ENCODE measurements at regions not wholly inside any gene's neighbourhood (a gene's known extent, or its start where the extent isn't known, plus 50 kb on each side); places are given as distances from the start of the nearest gene placed in this dataset.
"Not testable (repeated sequence)": the region's sequence is repeated elsewhere in the genome, so short reads cannot be mapped to it uniquely, and the experiment has no call there.

DNA sequence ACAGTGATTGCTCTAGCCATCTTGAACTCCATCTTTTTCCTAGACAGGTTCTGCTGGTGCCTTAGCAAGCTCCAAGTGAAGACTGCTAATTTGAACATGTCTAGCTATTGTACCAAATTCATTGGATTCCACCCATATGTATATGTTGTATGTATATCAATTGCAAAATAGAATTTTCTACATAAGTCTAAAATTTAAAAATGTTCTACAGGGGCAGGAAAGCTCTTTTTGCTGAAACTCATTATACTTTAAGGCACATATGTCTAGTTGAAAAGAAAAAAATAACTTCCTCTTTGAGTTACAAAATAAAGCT lies 845.3 kb downstream of the MCTP2 start:
- no peak for DNase-seq (ENCODE audit: low spot score)

DNA sequence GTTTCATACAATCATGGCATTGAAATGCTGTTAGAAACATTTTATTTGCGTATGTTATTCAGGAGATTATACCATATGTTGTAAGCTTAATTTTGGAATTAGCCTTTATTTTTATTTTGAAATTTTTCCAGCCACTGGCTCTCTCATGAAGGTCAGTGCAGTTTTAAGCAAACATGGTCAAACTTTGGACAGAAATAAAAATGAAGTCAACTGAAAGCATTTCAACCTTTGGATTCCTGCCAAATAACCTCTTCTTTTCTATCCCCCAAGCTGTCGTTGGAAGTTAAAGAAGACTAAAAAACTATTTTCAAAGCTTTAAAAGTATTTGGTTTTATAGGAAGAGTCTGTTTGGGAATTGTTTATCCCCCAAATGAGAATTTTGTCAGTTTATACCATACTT lies 846.6 kb downstream of the MCTP2 start:
- DNase-seq (ENCODE audit: low spot score) = no peak

DNA sequence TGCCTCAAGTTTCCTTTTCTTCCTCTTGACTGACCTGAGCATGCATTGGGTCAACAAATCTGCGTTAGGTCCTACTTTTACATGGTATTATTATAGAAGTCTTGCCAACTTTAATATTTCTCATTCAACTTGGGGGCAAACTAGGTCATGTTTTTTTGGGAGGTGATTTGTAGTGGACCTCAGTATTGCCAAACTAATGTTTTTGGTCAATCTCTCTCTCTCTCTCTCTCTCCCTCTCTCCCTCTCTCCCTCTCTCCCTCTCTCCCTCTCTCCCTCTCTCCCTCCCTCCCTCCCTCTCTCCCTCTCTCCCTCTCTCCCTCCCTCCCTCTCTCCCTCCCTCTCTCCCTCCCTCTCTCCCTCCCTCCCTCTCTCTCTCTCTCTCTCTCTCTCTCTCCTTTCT lies 848.9 kb downstream of the MCTP2 start:
- DNase-seq (ENCODE audit: low spot score) = not testable (repeated sequence)

DNA sequence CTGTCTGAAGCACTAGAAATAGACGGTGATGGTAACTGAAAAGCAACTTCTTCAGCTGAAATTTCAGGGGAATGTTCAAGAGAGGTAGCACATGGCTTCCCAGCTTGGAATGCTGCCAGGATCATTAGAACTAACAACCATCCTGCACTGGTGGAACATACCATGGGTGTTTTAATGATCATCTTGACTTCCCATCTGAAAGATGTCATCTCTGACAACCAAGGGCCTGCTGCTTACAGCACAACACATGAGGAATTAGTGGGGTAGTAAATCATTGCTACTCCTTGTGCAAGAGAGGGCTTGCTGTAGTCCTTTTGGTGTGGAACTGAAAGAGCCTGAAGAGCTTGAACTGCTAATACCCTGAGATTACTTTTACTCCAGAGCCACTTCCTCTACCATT lies 853.7 kb downstream of the MCTP2 start:
- DNase-seq (ENCODE audit: low spot score) = no peak

DNA sequence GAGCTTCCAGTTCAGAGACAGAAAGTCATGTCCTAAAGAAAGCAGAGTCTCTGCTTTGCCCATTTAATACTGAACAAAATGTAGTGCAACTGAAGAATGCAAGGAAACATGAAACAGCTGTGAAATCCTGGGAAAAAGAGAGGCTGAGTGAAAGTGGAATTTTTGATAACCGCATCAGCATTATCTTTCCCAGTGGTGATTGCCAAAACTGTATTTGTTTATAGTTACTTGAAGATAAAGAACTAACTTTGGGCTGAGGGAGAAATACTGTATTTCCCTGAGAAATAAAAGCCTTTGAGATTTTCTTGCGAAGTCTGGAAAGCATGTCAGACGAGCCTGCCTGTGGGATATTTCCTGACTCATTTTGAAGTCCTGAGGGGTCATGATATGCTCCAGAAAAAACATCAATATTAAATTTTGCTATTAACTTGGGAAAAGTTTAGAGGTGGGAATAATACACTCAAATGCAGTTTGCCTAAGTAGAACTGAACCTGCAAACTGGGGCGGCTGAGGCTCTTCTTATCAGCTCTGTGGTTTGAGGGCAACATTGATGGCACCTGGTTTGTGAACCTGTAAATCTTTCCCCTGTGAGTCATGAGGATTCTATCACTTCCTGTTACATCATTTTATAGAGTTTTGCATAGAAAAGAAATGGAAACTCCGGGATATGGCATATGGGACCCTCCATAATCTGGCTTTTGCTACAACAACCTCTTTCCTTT lies 855.3 kb downstream of the MCTP2 start:
- DNase-seq (ENCODE audit: low spot score) = no peak

DNA sequence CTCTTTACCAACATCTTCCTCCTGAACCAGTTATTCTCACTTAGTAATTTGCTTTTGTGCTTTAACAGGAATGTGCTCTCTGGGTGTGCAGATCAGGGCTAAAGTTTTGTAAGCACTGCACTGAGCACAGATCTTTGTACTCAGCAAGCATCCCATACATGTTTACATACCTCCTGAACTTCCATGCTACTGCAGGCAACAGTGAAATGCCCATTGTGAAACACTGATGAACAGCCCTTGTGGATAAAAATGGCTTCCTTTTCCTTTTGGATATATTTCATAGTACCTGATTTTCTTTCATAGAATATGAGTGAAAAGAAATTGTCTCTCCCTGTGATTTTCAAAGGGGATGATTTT lies 855.9 kb downstream of the MCTP2 start:
- DNase-seq (ENCODE audit: low spot score) = no peak

DNA sequence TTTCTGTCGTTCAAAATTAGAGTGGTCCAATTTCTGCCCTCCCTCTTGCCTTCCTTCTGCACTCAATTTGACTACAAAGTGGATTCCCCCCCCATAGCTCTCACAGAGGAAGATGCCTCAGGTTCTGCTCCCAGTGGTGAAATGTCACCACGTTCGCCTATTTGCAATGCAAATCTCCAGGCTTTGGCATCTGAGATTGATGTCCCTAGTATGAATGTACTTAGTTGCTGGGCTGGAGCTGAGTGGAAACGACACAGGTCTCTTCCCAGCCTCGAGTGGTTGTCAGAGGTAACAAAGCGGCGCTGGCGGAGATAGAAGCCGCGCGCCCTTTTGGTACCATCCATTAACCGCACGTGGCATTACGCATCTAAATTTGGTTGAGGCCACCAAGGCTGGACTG lies 860.1 kb downstream of the MCTP2 start:
- DNase-seq (ENCODE audit: low spot score) = no peak

DNA sequence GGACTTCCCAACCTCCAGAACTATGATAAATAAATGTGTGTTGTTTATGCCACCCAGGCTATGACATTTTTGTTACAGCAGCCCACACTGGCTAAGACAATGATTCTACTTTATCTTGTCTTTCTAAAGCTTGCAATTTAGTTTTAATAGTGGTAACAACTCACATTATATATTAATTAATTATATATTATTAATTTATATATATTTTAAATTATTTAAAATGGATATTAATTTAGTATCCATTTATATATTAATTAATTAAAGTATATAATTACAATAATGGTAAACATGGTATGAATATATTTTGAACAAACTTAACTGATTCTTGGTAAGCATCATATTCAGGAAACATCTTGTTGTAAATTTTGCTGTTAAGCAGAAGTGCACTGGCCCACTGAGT lies 863.9 kb downstream of the MCTP2 start:
- no peak for DNase-seq (ENCODE audit: low spot score)

DNA sequence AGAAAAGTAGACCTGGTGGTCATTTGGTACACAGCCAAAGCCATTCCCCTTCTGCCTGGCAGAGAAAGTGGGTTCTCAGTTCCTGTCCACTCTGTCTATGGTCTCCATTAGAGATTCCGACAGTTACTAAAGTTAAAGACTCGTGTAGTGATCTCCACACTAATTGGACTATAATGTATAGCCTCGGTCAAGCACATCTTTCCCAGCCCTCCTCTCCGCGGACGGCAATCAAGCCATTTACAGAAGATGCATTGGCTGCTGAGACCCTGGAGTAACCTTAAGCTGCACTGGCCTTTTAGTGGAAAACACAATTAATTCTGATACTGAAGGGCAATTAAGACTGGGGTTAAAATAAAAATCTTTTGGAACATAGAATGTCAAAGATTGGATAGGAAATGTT lies 865.3 kb downstream of the MCTP2 start:
- DNase-seq (ENCODE audit: low spot score) = no peak

DNA sequence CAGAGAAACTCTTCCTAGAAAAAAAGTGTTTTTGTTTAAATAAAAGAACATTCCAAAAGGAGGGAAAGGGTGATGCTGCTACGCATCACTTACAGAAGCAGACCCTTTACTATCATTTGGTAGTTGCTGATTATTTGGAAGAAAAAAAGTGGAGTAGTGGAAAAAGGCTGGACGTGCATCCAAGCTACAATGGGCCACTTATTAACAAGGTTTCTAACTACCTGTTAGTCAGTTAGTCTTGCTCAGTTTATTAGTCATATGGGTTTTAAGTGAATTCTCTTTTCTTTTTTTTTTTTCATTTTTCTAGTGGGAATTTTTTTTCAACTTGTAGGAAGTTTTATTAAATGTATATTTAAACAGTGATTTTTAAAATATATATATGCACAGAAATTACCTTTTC lies 866.0 kb downstream of the MCTP2 start:
- DNase-seq (ENCODE audit: low spot score) = no peak

DNA sequence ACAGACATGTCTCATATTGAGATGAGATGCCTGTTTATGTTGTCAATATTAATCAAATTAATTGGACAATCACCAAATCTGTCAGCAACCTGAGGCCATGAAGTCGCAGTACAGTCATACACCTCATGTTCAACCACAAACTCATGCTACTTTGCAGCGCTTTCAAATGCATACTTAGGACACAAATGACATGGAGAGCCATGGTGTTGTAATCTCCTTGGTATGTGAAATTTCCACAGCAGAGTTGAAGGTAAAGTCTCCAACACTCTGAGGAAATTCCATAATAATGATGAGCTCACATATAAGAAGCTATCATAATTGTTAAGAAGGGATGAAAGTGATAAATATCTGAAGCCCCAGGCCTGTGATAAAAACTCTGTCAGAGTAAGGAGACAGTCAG lies 873.9 kb downstream of the MCTP2 start:
- no peak for DNase-seq (ENCODE audit: low spot score)

DNA sequence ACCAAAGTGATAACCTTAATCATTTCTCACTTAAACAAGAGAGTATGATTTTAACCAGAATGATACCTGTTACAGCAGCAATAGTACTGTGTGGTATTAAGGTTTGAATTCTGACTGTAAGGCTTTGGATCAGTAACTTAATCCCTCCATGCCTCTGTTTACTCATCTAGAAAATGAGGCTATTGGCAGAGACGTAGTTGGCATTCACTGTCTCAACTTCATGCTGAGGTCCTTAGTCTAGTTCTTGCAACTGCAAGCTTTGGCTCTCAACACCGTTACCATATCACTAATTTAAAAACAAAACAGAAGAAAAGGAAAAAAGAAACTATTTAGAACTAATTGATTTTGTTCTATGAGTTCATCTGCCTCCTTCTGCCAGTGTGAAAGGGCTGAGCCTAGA lies 875.4 kb downstream of the MCTP2 start:
- DNase-seq (ENCODE audit: low spot score) = no peak

DNA sequence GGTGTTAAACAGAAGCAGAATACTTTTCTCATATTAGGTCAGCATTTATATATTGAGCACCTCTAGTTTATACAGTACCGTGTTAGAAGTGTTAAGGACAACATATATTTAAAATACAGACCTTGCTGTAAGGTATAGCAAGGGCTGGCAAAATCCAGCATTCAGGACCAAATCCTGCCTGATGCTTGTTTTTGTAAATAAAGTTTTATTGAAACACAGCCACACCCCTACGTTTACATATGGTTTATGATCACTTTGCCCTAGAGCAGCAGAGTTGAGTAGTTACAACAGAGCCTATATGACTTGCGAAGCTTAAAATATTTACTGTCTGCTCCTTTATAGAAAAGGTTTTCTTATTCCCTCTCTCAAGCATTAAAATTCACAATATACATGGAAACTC lies 877.3 kb downstream of the MCTP2 start:
- no peak for DNase-seq (ENCODE audit: low spot score)

DNA sequence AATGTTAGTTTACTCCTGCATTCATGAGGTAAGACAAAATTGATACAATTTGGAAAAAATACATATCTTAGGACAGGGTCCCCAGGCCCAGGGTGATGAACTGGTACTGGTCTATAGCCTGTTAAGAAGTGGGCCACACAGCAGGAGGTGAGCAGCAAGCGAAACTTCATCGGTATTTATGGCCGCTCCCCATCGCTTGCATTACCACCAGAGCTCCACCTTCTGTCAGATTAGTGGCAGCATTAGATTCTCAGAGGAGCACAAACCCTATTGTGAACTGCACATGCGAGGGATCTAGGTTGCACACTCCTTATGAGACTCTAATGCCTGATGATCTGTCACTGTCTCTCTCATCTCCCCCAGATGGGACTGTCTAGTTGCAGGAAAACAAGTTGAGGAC lies 880.6 kb downstream of the MCTP2 start:
- DNase-seq (ENCODE audit: low spot score) = no peak

DNA sequence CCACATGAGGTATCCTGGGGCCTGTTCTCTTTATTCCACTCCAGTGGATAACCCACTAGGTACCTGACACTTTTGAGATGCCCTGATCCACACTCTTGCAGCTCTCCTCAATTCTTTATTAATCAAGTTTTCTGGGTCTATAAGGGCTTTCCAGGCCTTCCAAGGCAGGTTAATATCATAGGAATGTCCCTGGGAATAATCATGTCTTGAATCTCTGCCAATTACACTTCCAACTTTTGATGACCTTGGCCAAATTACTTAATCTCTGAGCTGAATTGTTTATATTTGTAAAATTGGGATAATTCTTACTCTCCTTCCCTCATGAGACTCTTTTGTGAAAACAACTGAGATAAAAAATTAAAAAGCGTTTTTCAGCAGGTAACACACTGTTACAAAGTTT lies 881.7 kb downstream of the MCTP2 start:
- DNase-seq (ENCODE audit: low spot score) = no peak

DNA sequence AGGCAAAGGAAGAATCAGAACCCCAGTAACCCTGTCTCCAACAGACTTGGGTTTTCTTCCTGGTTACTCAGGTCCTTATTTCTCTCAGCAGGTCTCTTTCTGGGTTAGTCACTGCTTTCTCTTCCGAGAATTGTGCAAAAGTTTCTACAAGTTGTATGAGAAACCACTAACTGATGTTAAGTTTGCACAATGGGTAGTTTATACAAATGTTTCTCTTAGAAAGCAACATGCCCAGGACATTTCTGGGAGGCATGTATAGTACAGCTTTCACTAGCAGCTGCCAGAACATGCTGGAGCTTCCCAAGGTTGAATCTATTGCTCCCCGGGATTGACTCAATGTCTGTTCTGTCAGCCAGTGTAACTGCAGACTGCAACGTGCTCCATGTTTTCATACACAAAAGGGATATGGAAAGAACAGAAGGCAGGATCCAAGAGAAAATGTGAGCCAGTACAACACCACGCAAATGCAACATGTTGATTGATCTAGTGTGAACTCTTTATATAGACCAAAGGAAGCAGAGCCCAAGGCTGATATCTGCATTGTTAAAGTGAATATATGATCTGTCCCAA lies 887.8 kb downstream of the MCTP2 start:
- no peak for DNase-seq (ENCODE audit: low spot score)

DNA sequence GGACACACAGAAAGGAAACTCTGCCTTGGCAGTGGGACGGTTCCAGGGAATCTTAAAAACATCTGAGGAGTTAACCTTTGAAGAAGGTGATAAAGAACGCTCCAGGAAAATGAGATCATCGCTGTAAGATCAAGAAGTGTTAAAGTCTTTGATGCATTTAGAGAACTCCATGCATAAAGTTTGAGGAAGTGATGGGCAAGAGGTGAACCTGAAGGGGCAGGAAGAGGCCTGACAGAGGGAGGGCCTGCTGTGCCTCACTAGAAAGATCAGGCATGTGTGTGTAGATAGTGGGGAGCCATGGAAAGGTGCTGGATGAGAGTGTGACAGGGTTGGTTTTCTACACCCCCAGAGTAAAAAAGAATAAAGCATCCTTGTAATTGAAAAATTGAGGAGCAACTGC lies 889.2 kb downstream of the MCTP2 start:
- no peak for DNase-seq (ENCODE audit: low spot score)

DNA sequence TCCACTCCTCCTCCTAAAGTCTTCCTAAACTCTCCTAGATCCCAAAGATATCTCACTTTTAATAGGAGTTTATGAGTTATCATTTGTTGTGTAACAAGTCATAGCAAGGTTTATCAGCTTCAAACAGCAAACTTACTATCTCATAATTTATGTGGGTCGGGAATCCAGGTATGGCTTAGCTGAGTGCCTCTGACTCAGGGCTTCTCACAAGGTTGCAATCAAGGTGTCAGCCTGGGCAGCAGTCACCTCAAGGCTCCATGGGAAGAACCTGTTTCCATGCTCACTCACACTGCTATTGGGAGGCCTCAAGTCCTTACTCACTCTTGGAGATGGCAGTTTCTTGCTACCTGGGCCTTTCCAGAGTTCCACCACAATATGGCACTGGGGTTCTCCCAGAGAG lies 889.8 kb downstream of the MCTP2 start:
- no peak for DNase-seq (ENCODE audit: low spot score)

DNA sequence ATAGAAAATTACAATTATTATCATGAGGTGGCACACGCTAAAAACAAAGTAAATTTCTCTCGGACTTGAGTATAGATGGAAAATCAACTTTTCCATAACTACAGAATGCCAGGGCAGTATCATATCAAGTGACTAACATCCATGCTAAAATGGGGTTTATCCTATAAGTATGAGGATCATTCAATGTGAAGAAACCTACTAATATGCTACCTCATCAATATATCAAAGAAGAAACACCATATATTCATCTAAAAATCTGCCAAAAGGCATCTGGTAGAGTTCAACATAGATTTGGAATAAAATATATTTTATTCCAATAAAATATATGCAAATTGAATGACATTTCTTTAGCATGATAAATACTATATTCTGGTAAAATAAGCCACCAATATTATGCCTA lies 894.4 kb downstream of the MCTP2 start:
- DNase-seq (ENCODE audit: low spot score) = no peak

DNA sequence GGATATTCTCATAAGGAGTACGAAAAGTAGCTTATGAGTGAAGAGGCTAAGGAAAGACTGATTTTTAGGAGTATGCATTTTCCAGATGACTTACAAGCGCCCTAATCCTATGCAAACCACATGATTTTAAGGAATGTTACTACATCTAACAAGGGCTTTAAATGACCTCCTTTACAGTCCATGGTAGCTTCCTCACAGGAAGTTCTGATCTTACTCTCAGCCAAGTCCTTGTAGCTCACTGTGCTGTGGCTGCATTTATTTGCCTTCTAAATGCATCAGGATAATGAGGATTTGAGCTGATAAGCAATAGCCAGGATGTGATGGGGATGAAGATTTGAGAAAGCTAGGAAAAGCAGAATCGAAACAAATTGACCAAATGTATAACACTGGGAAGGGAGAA lies 896.0 kb downstream of the MCTP2 start:
- DNase-seq (ENCODE audit: low spot score) = no peak

DNA sequence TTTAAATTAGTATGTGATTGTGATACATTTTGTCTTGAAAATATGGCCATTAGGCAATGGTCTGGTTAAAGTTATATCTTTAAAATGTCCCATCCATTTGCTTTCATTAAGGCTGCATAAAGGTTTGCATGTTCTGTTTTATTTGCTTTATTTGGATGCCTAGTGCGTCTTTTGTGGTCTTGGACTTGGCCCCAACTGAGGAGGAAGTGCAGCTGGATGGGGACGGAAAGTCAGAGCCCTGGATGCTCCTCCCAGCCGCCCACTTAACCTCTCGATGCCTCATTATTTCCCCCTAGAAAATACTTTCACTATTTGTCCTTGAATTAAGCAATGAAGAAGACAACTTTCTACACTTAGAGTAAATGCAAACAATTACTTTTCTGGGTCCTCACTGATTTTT lies 898.2 kb downstream of the MCTP2 start:
- no peak for DNase-seq (ENCODE audit: low spot score)

DNA sequence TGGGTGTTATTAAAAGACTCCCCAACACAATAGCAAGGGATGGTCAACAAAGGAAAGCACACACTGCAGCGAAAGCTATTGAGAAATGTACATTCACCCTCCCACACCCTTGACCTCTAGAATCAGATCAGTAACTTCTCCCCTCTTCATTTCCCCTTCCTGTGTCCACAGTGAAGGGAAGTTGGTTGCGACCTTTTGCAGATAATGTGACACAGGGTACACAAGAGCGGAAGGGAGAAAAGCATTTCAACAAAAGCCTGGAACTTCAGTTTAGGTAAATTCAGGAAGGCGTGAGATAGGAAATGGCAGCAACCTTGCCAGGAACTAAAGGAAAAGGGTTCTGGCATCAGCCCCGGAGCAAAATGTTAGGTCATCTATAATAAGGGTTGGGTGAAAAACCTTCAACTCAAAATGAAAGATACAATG lies 899.8 kb downstream of the MCTP2 start:
- DNase-seq (ENCODE audit: low spot score) = no peak

DNA sequence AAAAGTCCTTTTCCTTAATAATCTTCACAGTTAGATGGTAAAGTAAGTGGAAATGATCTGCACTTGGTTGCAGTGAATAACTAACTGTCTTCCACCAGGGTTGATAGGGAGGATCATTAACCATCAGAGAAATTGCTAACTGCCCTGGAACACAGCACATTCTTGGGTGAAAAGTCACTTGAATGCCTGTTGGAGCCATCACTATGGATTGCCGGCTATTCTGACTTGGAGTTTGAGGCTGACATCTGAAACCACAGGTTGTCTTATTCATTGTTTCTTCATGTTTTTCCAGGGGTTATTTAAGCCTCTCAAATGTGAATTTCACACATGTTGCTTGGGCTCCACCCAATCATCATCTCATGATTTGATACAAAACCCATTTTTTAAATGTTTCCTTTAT lies 901.4 kb downstream of the MCTP2 start:
- DNase-seq (ENCODE audit: low spot score) = no peak

DNA sequence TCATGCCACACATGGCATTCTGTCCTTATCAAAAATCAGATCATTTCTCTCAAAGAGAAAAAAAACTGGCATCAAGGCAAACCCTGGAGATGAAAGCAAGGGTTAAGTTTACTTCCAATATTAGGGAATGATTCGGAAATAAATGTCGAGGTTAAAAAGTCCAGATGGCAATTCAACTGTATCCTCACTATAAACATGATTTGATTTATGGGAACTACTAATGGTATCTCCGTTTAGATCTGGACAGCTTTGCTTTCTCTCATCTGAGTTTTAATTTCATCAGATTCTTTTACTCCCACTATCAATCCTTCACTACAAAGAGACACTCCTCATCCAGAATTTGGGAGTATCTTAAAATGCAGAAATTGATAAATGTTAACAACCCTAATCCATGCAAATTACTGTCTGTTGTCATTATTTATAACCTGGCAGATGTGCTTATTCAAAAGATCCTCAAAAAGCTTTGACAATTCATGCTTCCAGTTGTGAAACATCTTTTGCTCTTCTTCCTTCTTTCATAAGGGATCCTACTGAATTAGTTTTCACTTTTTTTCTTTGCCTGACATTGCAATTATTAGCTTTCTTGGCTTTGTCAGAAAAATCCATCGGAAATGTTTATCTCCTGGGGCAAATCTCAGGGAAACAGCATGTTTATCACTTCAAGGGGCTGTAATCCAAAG lies 903.2 kb downstream of the MCTP2 start:
- no peak for DNase-seq (ENCODE audit: low spot score)

Data from germinal center (tissue), 1 donor.